GM12878 (cell line): ENCODE measurements at regions not wholly inside any gene's neighbourhood (a gene's known extent, or its start where the extent isn't known, plus 50 kb on each side); places are given as distances from the start of the nearest gene placed in this dataset.

Experiments
- EZH2 ChIP-seq: IDR thresholded peaks from 2 replicates; pipeline ENCODE4 v1.6.1; 2012; ENCODE audit warnings: low read depth, mild to moderate bottlenecking, control low read depth, inconsistent platforms, low read length, borderline replicate concordance; ENCODE audit not compliant: control insufficient read depth
- TCF7 ChIP-seq: IDR thresholded peaks from 2 replicates; pipeline ENCODE4 v1.6.1; 2014; ENCODE audit warnings: antibody characterized with exemption, borderline replicate concordance

- TF ChIP-seq TCF7 (no peak), EZH2 (no peak)
Measured at GRCh38 chr12:86770871-86771270, 514.7 kb upstream of the MGAT4C start.
